HFF-Myc (cell line): ENCODE measurements at regions not wholly inside any gene's neighbourhood (a gene's known extent, or its start where the extent isn't known, plus 50 kb on each side); places are given as distances from the start of the nearest gene placed in this dataset.

Source experiments
- DNase-seq: peaks from one replicate; pipeline ENCODE4 v3.0.0-alpha.2; 2011; ENCODE audit warnings: low read depth; ENCODE audit errors: extremely low read depth
- H3K4me3 ChIP-seq: replicated peaks from 2 replicates; pipeline ENCODE4 v1.5.1; 2011; ENCODE audit warnings: low read depth, mild to moderate bottlenecking, control low read depth, low read length
- TF ChIP-seq, protein P1 (sequence below): IDR thresholded peaks from 2 replicates; pipeline ENCODE4 v1.5.1; 2012; ENCODE audit warnings: mild to moderate bottlenecking, low read depth, low read length, control low read depth; ENCODE audit errors: missing control alignments

DNA sequence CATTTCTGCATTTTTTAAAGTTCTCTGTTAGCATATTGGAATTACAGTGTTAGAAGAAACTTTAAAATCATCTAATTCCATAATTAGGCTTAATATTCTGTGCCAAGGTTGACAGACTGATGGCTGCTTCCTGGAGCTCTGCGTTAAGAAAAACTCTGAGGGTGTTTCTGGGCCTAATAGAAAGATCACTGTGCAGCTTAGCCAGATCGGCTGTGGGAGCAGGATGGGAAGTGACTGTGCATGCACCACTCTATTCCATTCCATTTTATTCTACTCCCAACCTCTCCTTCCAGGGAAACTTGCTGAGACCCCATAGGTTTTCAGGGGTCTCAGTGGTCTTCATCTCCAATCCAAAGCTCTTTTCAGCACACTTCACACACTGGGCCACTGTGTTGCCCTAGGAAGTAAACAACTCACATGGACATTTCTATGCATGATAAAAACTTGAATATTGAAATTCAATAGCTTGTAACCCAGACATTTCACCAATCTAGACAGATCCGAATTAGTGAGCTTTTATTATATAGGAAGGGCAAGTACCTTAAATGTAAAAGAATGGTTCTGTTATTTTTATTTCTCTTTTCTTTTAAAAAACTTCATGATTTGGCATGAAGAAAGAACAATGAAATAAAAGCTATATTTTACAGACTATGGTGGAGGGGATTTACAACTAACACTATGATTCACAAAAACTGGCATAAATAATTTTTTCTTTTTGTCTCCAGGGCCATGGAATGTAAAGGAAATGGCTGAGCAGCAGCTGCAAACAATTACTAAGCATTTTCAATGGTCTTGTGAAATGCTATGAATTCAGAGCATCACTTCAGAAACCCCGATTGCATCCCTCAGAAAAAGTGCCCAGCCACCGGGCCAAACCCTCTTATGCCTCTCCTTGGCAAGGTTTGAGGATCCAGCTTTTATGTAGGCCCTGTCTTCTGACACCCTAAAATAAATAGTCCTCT, 51.4 kb upstream of the DAB2 start:
- H3K4me3 ChIP-seq: no peak overlapping the region
- peak; percentile 46 for DNase-seq
- TF ChIP-seq, protein P1, sequence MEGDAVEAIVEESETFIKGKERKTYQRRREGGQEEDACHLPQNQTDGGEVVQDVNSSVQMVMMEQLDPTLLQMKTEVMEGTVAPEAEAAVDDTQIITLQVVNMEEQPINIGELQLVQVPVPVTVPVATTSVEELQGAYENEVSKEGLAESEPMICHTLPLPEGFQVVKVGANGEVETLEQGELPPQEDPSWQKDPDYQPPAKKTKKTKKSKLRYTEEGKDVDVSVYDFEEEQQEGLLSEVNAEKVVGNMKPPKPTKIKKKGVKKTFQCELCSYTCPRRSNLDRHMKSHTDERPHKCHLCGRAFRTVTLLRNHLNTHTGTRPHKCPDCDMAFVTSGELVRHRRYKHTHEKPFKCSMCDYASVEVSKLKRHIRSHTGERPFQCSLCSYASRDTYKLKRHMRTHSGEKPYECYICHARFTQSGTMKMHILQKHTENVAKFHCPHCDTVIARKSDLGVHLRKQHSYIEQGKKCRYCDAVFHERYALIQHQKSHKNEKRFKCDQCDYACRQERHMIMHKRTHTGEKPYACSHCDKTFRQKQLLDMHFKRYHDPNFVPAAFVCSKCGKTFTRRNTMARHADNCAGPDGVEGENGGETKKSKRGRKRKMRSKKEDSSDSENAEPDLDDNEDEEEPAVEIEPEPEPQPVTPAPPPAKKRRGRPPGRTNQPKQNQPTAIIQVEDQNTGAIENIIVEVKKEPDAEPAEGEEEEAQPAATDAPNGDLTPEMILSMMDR: no peak

DNA sequence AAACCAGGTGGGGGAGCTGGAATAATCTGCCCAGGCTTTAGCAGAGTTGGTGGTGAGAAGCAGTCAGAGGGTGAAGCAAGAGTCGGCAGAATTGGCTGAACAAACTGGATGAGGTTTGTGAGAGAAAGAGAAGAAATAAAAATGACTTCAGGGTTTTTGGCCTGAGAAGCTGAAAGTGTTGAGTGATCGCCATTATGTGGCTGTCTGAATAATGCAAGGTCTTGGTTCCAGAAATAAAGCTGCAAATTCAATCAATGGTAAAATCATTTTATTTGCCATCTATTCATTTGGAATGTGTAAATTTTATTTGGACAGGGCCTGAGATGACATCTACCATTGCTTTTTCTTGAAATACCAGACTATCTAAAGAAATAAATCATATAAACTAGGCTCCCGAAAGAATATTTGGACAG, 50.4 kb upstream of the DAB2 start:
- H3K4me3 ChIP-seq: no peak overlapping the region
- no peak for DNase-seq
- TF ChIP-seq, protein P1: no peak
